Adrenal gland (tissue), 5 donors: ENCODE measurements at regions not wholly inside any gene's neighbourhood (a gene's known extent, or its start where the extent isn't known, plus 50 kb on each side); places are given as distances from the start of the nearest gene placed in this dataset.

Experiments used
- CTCF ChIP-seq, 6 experiments: fragments of 450-650 bp in 4 of 6; fragments of 200-600 bp in 2 of 6; sonication (generic) in 1 of 6; IDR thresholded peaks; 1 replicate in 5 of 6; 2 replicates in 1 of 6; pipeline versions ENCODE4 v1.5.1 to v1.8.0; 2016 to 2021; ENCODE audit warnings: antibody characterized with exemption in 6 of 6, mild to moderate bottlenecking in 2 of 6, moderate library complexity in 1 of 6
- POLR2A ChIP-seq, 2 donors: fragments of 450-650 bp; IDR thresholded peaks; one replicate each; pipeline ENCODE4 v1.6.1; 2017; ENCODE audit warnings: antibody characterized with exemption in 2 of 2, mild to moderate bottlenecking in 2 of 2, moderate library complexity in 1 of 2
- donor health status: DM: no; HTN: no; CAD: no.

- TF ChIP-seq CTCF (IDR thresholded peaks at IDR 0.05) = no peak
- no peak for TF ChIP-seq POLR2A (IDR thresholded peaks at IDR 0.05)
Observed at GRCh38 chr6:25220857-25221256, 58.3 kb upstream of the CARMIL1 start.
